ENCODE measurements at regions not wholly inside any gene's neighbourhood (a gene's known extent, or its start where the extent isn't known, plus 50 kb on each side); places are given as distances from the start of the nearest gene placed in this dataset.

DNA sequence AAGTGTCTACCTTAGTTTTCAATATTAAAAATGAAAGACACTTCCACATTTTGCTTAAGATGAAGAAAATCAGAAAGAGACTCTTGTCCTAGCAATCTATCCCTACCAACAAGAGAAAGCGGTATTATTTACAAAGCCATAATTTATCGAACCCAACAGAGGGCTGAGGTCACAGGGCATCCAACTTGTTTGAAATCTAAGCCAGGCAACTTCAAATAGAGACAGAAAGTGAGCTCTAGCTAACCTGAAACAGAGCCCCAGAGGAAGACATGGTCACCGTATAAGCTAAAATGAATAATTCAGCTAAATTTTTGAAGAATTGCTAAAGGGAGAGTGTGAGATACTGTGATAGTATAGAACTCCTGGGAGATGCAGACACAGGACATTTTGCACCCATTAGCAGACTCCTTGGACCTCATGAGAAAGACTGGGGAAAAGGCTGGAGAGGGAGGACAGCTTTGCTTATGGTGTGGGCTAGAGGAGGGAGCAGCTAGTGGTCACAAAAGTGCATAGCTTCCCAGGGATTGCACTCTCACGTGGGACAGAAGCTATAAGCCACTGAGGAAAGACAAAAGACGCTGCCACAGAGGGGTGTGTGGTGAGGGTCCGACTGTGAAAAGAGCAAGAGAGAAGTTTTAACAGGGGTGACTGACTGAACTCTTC lies 624.2 kb upstream of the GRIN3A start:
- Histone ChIP-seq H3K36me3 (no peaks in the 10 kb centered on the region), H3K79me2 (ENCODE audit: low read depth) (no peaks in the 10 kb centered on the region), H4K20me1 (ENCODE audit: low read depth) (no peaks in the 10 kb centered on the region), H3K4me2 (no peak overlapping the region), H3K4me3 (no peak overlapping the region), H3F3A (ENCODE audit: low read depth) (no peaks in the 10 kb centered on the region), H3K27me3 (no peaks in the 10 kb centered on the region), H2AFZ (replicated peaks) (no peak overlapping the region), H3K9me3 (ENCODE audit: low read depth) (peaks cover 12% of the 10 kb centered on the region), H3K9ac (no peak overlapping the region), H3K4me1 (no peaks in the 10 kb centered on the region), H3K27ac (no peak overlapping the region)
- Mint-ChIP-seq H3K27me3 (ENCODE audit: insufficient read depth, low read depth) (no peaks in the 10 kb centered on the region), H3K36me3 (no peaks in the 10 kb centered on the region), H3K4me3 (no peak overlapping the region), H3K9me3 (no peaks in the 10 kb centered on the region), H3K27ac (no peak overlapping the region), H3K4me1 (no peaks in the 10 kb centered on the region)
- DNase-seq (ENCODE audit: low spot score), result peak; percentile 1
- TF ChIP-seq EZH2phosphoT487 (IDR thresholded peaks at IDR 0.05) (no peak), EZH2 (IDR thresholded peaks at IDR 0.05) (no peak)
- TF ChIP-seq, protein P1, sequence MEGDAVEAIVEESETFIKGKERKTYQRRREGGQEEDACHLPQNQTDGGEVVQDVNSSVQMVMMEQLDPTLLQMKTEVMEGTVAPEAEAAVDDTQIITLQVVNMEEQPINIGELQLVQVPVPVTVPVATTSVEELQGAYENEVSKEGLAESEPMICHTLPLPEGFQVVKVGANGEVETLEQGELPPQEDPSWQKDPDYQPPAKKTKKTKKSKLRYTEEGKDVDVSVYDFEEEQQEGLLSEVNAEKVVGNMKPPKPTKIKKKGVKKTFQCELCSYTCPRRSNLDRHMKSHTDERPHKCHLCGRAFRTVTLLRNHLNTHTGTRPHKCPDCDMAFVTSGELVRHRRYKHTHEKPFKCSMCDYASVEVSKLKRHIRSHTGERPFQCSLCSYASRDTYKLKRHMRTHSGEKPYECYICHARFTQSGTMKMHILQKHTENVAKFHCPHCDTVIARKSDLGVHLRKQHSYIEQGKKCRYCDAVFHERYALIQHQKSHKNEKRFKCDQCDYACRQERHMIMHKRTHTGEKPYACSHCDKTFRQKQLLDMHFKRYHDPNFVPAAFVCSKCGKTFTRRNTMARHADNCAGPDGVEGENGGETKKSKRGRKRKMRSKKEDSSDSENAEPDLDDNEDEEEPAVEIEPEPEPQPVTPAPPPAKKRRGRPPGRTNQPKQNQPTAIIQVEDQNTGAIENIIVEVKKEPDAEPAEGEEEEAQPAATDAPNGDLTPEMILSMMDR (IDR thresholded peaks at IDR 0.05), result no peak

DNA sequence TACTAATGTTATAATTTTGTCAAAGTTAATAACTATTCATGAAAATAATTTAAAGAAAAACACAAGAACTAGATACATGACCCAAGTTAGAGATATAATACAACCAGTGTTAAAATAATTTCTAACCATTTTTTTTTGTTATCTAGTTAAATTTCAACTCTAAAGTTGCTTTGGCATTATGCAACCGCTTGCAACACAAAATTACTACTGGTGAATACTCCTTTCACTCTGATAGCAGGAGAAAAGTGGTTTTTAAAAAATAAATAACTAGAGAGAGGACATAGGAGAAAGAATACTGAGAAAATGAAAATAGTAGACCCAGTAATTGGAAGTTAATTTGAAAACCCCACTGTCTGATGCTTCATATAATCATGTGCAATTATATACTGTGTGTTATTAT lies 622.4 kb upstream of the GRIN3A start:
- H3K27ac ChIP-seq, result no peak overlapping the region
- H4K20me1 ChIP-seq (ENCODE audit: low read depth), result no peaks in the 10 kb centered on the region
- no peak for TF ChIP-seq EZH2phosphoT487 (IDR thresholded peaks at IDR 0.05)
- TF ChIP-seq, protein P1 (IDR thresholded peaks at IDR 0.05), result no peak
- no peak for TF ChIP-seq EZH2 (IDR thresholded peaks at IDR 0.05)
- H3K36me3 ChIP-seq, result no peaks in the 10 kb centered on the region
- H3K9me3 Mint-ChIP-seq, result peaks cover 4% of the 10 kb centered on the region
- no peaks in the 10 kb centered on the region for H3K27me3 Mint-ChIP-seq (ENCODE audit: insufficient read depth, low read depth)
- H3K27me3 ChIP-seq, result no peaks in the 10 kb centered on the region
- H3K4me1 Mint-ChIP-seq, result no peaks in the 10 kb centered on the region
- no peaks in the 10 kb centered on the region for H3K4me1 ChIP-seq
- peaks cover 19% of the 10 kb centered on the region for H3K9me3 ChIP-seq (ENCODE audit: low read depth)
- no peak overlapping the region for H3K4me3 Mint-ChIP-seq
- no peaks in the 10 kb centered on the region for H3K79me2 ChIP-seq (ENCODE audit: low read depth)
- DNase-seq (ENCODE audit: low spot score), result no peak
- H3F3A ChIP-seq (ENCODE audit: low read depth), result no peaks in the 10 kb centered on the region
- no peak overlapping the region for H3K27ac Mint-ChIP-seq
- no peak overlapping the region for H2AFZ ChIP-seq (replicated peaks)
- H3K4me2 ChIP-seq, result no peak overlapping the region
- no peak overlapping the region for H3K4me3 ChIP-seq
- H3K36me3 Mint-ChIP-seq, result no peaks in the 10 kb centered on the region
- no peak overlapping the region for H3K9ac ChIP-seq

DNA sequence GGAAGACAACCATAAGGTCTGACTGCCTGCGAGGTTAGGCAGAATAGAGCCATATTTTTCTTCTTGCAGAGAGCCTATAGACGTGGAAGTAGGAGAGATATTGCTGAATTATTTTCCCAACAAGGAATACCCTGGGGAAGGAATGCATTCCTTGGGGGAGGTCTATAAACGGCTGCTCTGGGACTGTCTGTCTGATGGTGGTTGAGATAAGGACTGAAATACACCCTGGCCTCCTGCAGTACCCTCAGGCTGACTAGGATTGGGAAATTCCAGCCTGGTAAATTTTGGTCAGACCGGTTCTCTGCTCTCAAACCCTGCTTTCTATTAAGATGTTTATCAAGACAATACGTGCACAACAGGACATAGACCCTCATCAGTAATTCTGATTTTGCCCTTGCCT lies 617.5 kb upstream of the GRIN3A start:
- no peak for TF ChIP-seq EZH2 (IDR thresholded peaks at IDR 0.05)
- no peak for TF ChIP-seq EZH2phosphoT487 (IDR thresholded peaks at IDR 0.05)
- TF ChIP-seq, protein P1 (IDR thresholded peaks at IDR 0.05), result no peak
- H3F3A ChIP-seq (ENCODE audit: low read depth), result no peaks in the 10 kb centered on the region
- no peaks in the 10 kb centered on the region for H3K27me3 ChIP-seq
- H3K27ac ChIP-seq, result no peak overlapping the region
- H3K4me2 ChIP-seq, result no peak overlapping the region
- H3K4me3 ChIP-seq, result no peak overlapping the region
- DNase-seq (ENCODE audit: low spot score), result no peak
- Mint-ChIP-seq H3K36me3 (no peaks in the 10 kb centered on the region), H3K27ac (no peak overlapping the region), H3K4me3 (no peak overlapping the region), H3K27me3 (ENCODE audit: insufficient read depth, low read depth) (no peaks in the 10 kb centered on the region), H3K4me1 (no peaks in the 10 kb centered on the region), H3K9me3 (peaks cover 4% of the 10 kb centered on the region)
- no peak overlapping the region for H3K9ac ChIP-seq
- H3K4me1 ChIP-seq, result no peaks in the 10 kb centered on the region
- H4K20me1 ChIP-seq (ENCODE audit: low read depth), result no peaks in the 10 kb centered on the region
- H3K9me3 ChIP-seq (ENCODE audit: low read depth), result peaks cover 18% of the 10 kb centered on the region
- no peaks in the 10 kb centered on the region for H3K79me2 ChIP-seq (ENCODE audit: low read depth)
- no peak overlapping the region for H2AFZ ChIP-seq (replicated peaks)
- no peaks in the 10 kb centered on the region for H3K36me3 ChIP-seq

All from neural progenitor cell (in vitro differentiated cells).